Ascending aorta (tissue), 2 donors: ENCODE measurements at regions not wholly inside any gene's neighbourhood (a gene's known extent, or its start where the extent isn't known, plus 50 kb on each side); places are given as distances from the start of the nearest gene placed in this dataset.

Experiments
- DNase-seq, 2 donors: peaks; one replicate each; pipeline ENCODE4 v3.0.0-alpha.2; 2019; ENCODE audit warnings: low spot score in 2 of 2
- H3K27ac ChIP-seq, 2 donors: fragments of 200-600 bp; sonication (generic); one replicate each; pipeline ENCODE4 v1.5.1; 2016 to 2017; ENCODE audit warnings: mild to moderate bottlenecking in 1 of 2
- H3K27me3 ChIP-seq: fragments of 200-600 bp; sonication (generic); one replicate; pipeline ENCODE4 v1.5.1; 2017
- H3K36me3 ChIP-seq, 2 donors: fragments of 200-600 bp; sonication (generic); one replicate each; pipeline ENCODE4 v1.5.1; 2016
- H3K4me1 ChIP-seq, 2 donors: fragments of 200-600 bp; sonication (generic); one replicate each; pipeline ENCODE4 v1.5.1; 2016 to 2017; ENCODE audit warnings: mild to moderate bottlenecking in 1 of 2
- H3K4me3 ChIP-seq, 2 donors: fragments of 200-600 bp; sonication (generic); one replicate each; pipeline ENCODE4 v1.5.1; 2016 to 2017; ENCODE audit warnings: mild to moderate bottlenecking in 1 of 2
- H3K9me3 ChIP-seq, 2 donors: fragments of 200-600 bp; sonication (generic); one replicate each; pipeline ENCODE4 v1.5.1; 2016
- CTCF ChIP-seq, 3 experiments: fragments of 200-600 bp in 2 of 3; fragments of 450-650 bp in 1 of 3; sonication (generic) in 2 of 3; IDR thresholded peaks; one replicate each; pipeline ENCODE4 v1.5.1; 2016 to 2019; ENCODE audit warnings: antibody characterized with exemption in 3 of 3, mild to moderate bottlenecking in 1 of 3, moderate library complexity in 1 of 3
- intact Hi-C: fragments of 100-400 bp; cut with DNase I; formaldehyde crosslinking; loops from one replicate; pipeline ENCODE4 v1.15.1; 2023

DNA sequence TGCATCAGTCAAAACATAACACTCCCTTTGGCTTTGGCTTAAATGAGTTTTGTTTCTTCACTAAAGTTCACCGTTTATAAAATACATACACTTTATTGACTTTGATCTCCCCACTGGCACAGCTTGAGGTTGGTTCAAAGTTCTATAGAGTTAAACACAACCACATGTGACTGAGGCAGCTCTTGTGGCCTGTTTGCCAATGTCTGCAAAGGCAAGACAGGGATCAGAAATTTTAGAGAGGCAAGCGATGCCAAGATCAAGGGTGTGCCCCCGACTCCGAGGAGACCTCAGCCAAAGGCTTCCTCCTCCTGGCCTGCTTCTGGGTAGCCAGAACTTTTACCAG is 129.8 kb upstream of the JCAD start:
- Histone ChIP-seq H3K9me3 (peaks cover 0 to 5% of the 10 kb centered on the region in 2 donors), H3K27me3 (no peaks in the 10 kb centered on the region), H3K36me3 (no peaks in the 10 kb centered on the region), H3K4me3 (no peak overlapping the region), H3K4me1 (peaks cover 6 to 30% of the 10 kb centered on the region in 2 donors), H3K27ac (no peak overlapping the region)
- no peak for DNase-seq
- intact Hi-C loops, result loop anchor here (5.0 kb wide), 1 partner anchor 132 kb away; the partner anchor contains the start of gene JCAD
- no peak for TF ChIP-seq CTCF (IDR thresholded peaks at IDR 0.05)

DNA sequence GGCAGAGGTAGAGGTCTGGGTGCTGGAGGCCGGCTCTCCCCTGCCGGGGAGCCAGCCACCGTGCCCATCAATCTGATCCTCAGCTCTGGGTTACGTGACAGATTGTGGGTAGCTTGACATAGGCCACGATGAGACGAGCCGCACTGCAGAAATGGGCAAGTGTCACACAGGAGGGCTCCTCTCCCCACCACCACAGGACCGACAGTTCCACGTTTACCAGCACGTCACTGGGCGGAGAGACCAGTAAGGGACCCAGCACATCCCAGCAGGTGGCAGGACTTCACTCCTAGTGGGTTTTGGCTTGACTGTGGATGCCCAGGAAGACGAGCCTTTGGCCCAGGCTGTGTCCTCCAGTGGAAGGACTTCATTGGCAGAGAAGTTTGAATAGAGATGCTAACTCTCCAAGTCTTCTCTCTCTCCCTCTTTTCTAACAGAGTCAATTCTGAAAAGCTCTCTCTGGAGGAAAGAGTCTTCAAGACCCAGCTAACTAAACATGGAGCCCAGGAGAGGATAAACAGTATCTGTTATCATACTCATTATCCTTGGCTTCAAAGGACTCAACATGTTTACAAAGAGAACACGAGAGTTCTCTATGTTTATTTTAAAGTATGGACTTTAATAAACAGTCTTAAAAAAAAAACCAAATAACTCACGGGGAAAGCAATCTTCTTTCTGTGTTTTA is 129.3 kb upstream of the JCAD start:
- Histone ChIP-seq H3K36me3 (no peaks in the 10 kb centered on the region), H3K4me3 (no peak overlapping the region), H3K27me3 (no peaks in the 10 kb centered on the region), H3K27ac (peak overlapping the region in 1 of 2 donors; percentile 22), H3K4me1 (peaks cover 6 to 30% of the 10 kb centered on the region in 2 donors), H3K9me3 (peaks cover 0 to under 1% of the 10 kb centered on the region in 2 donors)
- no peak for DNase-seq
- no peak for TF ChIP-seq CTCF (IDR thresholded peaks at IDR 0.05)
- intact Hi-C loops, result loop anchor here (5.0 kb wide), 1 partner anchor 131 kb away; the partner anchor contains the start of gene JCAD

- intact Hi-C loops, result loop anchor here (5.0 kb wide), 1 partner anchor 131 kb away; the partner anchor contains the start of gene JCAD
- TF ChIP-seq CTCF (IDR thresholded peaks at IDR 0.05), result no peak
- DNase-seq, result no peak
- peak overlapping the region; percentile 22 to 31 for H3K27ac ChIP-seq
- no peak overlapping the region for H3K4me3 ChIP-seq
- H3K27me3 ChIP-seq, result no peaks in the 10 kb centered on the region
- H3K9me3 ChIP-seq, result no peaks in the 10 kb centered on the region
- peaks cover 6 to 33% of the 10 kb centered on the region in 2 donors for H3K4me1 ChIP-seq
- no peaks in the 10 kb centered on the region for H3K36me3 ChIP-seq
These were observed 128.7 kb upstream of the JCAD start for GRCh38 chr10:30188101-30188500.

GRCh38 chr10:30187010-30187409 is 127.6 kb upstream of the JCAD start:
- intact Hi-C loops, result loop anchor here (5.0 kb wide), 1 partner anchor 130 kb away; the partner anchor contains the start of gene JCAD
- H3K27ac ChIP-seq, result no peak overlapping the region
- H3K36me3 ChIP-seq, result no peaks in the 10 kb centered on the region
- TF ChIP-seq CTCF (IDR thresholded peaks at IDR 0.05), result no peak
- DNase-seq, result no peak
- H3K27me3 ChIP-seq, result no peaks in the 10 kb centered on the region
- H3K4me1 ChIP-seq, result peaks cover 6 to 39% of the 10 kb centered on the region in 2 donors
- no peaks in the 10 kb centered on the region for H3K9me3 ChIP-seq
- H3K4me3 ChIP-seq, result no peak overlapping the region

- Histone ChIP-seq H3K27me3 (no peaks in the 10 kb centered on the region), H3K36me3 (no peaks in the 10 kb centered on the region), H3K4me1 (peaks cover 6 to 39% of the 10 kb centered on the region in 2 donors), H3K4me3 (peak overlapping the region in 1 of 2 donors; percentile 1), H3K27ac (peak overlapping the region in 1 of 2 donors; percentile 15), H3K9me3 (no peaks in the 10 kb centered on the region)
- DNase-seq, result no peak
- intact Hi-C loops, result loop anchor here (5.0 kb wide), 1 partner anchor 129 kb away; the partner anchor contains the start of gene JCAD
- peak in 1 of 3 experiments; percentile 24 for TF ChIP-seq CTCF (IDR thresholded peaks at IDR 0.05)
These were observed 127.0 kb upstream of the JCAD start for GRCh38 chr10:30186371-30186875.
